Lung (tissue), 11 donors: ENCODE measurements at regions not wholly inside any gene's neighbourhood (a gene's known extent, or its start where the extent isn't known, plus 50 kb on each side); places are given as distances from the start of the nearest gene placed in this dataset.

Source experiments
- ATAC-seq: fragments of 200-7000 bp; cut with Tn5 transposase; one replicate; pipeline ENCODE4 v1.9.1; 2020; ENCODE audit warnings: moderate number of reproducible peaks; ENCODE audit not compliant: insufficient read depth, low FRiP score
- DNase-seq, 3 donors: peaks; one replicate each; pipeline ENCODE4 v3.0.0-alpha.2; 2013 to 2017
- H3K27ac ChIP-seq, 2 donors: one replicate each; pipeline ENCODE4 v1.5.1; 2013; ENCODE audit warnings: mild to moderate bottlenecking in 2 of 2, moderate library complexity in 2 of 2, control low read depth in 1 of 2, inconsistent platforms in 1 of 2, low read depth in 1 of 2, low read length in 1 of 2
- H3K27me3 ChIP-seq, 3 donors: one replicate each; pipeline ENCODE4 v1.5.1; 2013; ENCODE audit warnings: low read length in 2 of 3; ENCODE audit not compliant: control insufficient read depth in 3 of 3, insufficient read depth in 3 of 3
- H3K36me3 ChIP-seq, 4 donors: one replicate each; pipeline ENCODE4 v1.5.1; 2013; ENCODE audit warnings: low read length in 4 of 4, mild to moderate bottlenecking in 1 of 4, moderate library complexity in 1 of 4; ENCODE audit not compliant: control insufficient read depth in 4 of 4, insufficient read depth in 4 of 4
- H3K4me1 ChIP-seq, 5 donors: one replicate each; pipeline ENCODE4 v1.5.1; 2013; ENCODE audit warnings: low read length in 5 of 5, mild to moderate bottlenecking in 2 of 5, moderate library complexity in 1 of 5; ENCODE audit not compliant: control insufficient read depth in 5 of 5, insufficient read depth in 5 of 5
- H3K4me3 ChIP-seq: one replicate; pipeline ENCODE4 v1.5.1; 2013; ENCODE audit warnings: mild to moderate bottlenecking, control low read depth, moderate library complexity
- H3K9ac ChIP-seq, 2 donors: one replicate each; pipeline ENCODE4 v1.5.1; 2013; ENCODE audit warnings: low read length in 2 of 2, control low read depth in 1 of 2; ENCODE audit not compliant: insufficient read depth in 1 of 2
- H3K9me3 ChIP-seq, 4 donors: one replicate each; pipeline ENCODE4 v1.5.1; 2013; ENCODE audit warnings: low read length in 3 of 4, mild to moderate bottlenecking in 1 of 4, moderate library complexity in 1 of 4; ENCODE audit not compliant: control insufficient read depth in 4 of 4, insufficient read depth in 3 of 4
- CTCF ChIP-seq: IDR thresholded peaks from 2 replicates; pipeline ENCODE4 v1.5.1; 2012; ENCODE audit warnings: mild to moderate bottlenecking; ENCODE audit errors: control extremely low read depth, extremely low read depth
- WGBS, 2 donors: extraction: QIAGEN DNeasy Blood & Tissue Kit; methylation state at CpG; one replicate each; pipeline ENCODE4 v1.1.7; 2013; 5-methylcytosine and 5-hydroxymethylcytosine counted together
- donor health status: control.
- donor health status: control.
- donor health status: Bipolar disorder and iron deficiency.
- donor health status: healthy.
- donor health status: DM: yes; HTN: yes; CAD: no.

- WGBS, 2 donors: 89 to 93% methylated on average over 14 of the region's 14 CpGs
- no peak for ATAC-seq
- no peak for TF ChIP-seq CTCF
- no peaks in the 10 kb centered on the region for H3K36me3 ChIP-seq
- peaks cover 0 to 3% (median 0%) of the 10 kb centered on the region in 4 donors for H3K9me3 ChIP-seq
- H3K4me1 ChIP-seq: peaks cover 0 to 3% (median 2%) of the 10 kb centered on the region in 5 donors
- no peaks in the 10 kb centered on the region for H3K27me3 ChIP-seq
- H3K27ac ChIP-seq: no peak overlapping the region
- H3K4me3 ChIP-seq: no peak overlapping the region
- no peak overlapping the region for H3K9ac ChIP-seq
- no peak for DNase-seq
Observed at GRCh38 chr2:8615576-8616281, 66.1 kb upstream of the ID2 start.

GRCh38 chr2:8617048-8617447, 64.8 kb upstream of the ID2 start:
- Histone ChIP-seq H3K9ac (no peak overlapping the region), H3K27ac (no peak overlapping the region), H3K9me3 (peaks cover 0 to 3% (median 0%) of the 10 kb centered on the region in 4 donors), H3K4me1 (peaks cover 0 to 10% (median 3%) of the 10 kb centered on the region in 5 donors), H3K4me3 (no peak overlapping the region), H3K27me3 (no peaks in the 10 kb centered on the region), H3K36me3 (no peaks in the 10 kb centered on the region)
- ATAC-seq (no peak), DNase-seq (no peak)
- WGBS, 2 donors: 96 to 98% methylated on average over 12 of the region's 12 CpGs
- TF ChIP-seq CTCF: no peak

GRCh38 chr2:8617590-8617989, 64.3 kb upstream of the ID2 start:
- H3K27me3 ChIP-seq: no peaks in the 10 kb centered on the region
- TF ChIP-seq CTCF: no peak
- no peak for DNase-seq

More at GRCh38 chr2:8617590-8617989, 64.3 kb upstream of the ID2 start:
- H3K36me3 ChIP-seq: no peaks in the 10 kb centered on the region
- H3K4me1 ChIP-seq: peaks cover 0 to 10% (median 3%) of the 10 kb centered on the region in 5 donors
- 90 to 93% methylated on average over 8 of the region's 8 CpGs for WGBS, 2 donors
- no peak overlapping the region for H3K27ac ChIP-seq
- H3K9me3 ChIP-seq: peaks cover 0 to 3% (median 0%) of the 10 kb centered on the region in 4 donors
- H3K9ac ChIP-seq: no peak overlapping the region
- no peak overlapping the region for H3K4me3 ChIP-seq
- no peak for ATAC-seq
